GM18517 (cell line): ENCODE measurements at regions not wholly inside any gene's neighbourhood (a gene's known extent, or its start where the extent isn't known, plus 50 kb on each side); places are given as distances from the start of the nearest gene placed in this dataset.

Source experiments
- ATAC-seq: cut with Tn5 transposase; IDR thresholded peaks from one replicate; pipeline ENCODE4 v1.9.1; 2021; ENCODE audit warnings: mild to moderate bottlenecking, moderate library complexity; ENCODE audit not compliant: unreplicated experiment

GRCh38 chr12:43099691-43100163 is 452.3 kb downstream of the ADAMTS20 start:
- ATAC-seq, result no peak

- no peak for ATAC-seq
Measured at GRCh38 chr12:43098766-43099550, 453.0 kb downstream of the ADAMTS20 start.

- ATAC-seq, result no peak
Measured at GRCh38 chr12:43098071-43098470, 453.9 kb downstream of the ADAMTS20 start.

GRCh38 chr12:43097471-43097870 is 454.5 kb downstream of the ADAMTS20 start:
- ATAC-seq, result no peak

- ATAC-seq, result no peak
Measured at GRCh38 chr12:43095669-43096280, 456.2 kb downstream of the ADAMTS20 start.

GRCh38 chr12:43094886-43095575 is 457.0 kb downstream of the ADAMTS20 start:
- no peak for ATAC-seq

- no peak for ATAC-seq
Measured at GRCh38 chr12:43090981-43091380, 461.0 kb downstream of the ADAMTS20 start.

GRCh38 chr12:43087195-43088091 is 464.6 kb downstream of the ADAMTS20 start:
- no peak for ATAC-seq

- ATAC-seq, result no peak
Measured at GRCh38 chr12:43079476-43079875, 472.5 kb downstream of the ADAMTS20 start.

GRCh38 chr12:43078976-43079375 is 473.0 kb downstream of the ADAMTS20 start:
- ATAC-seq, result no peak

- ATAC-seq, result no peak
Measured at GRCh38 chr12:43072431-43072830, 479.6 kb downstream of the ADAMTS20 start.

- ATAC-seq, result no peak
Measured at GRCh38 chr12:43069768-43070221, 480.2 kb upstream of the PRICKLE1 start.

- ATAC-seq, result no peak
Measured at GRCh38 chr12:43066471-43066870, 476.9 kb upstream of the PRICKLE1 start.

GRCh38 chr12:43063650-43064049 is 474.1 kb upstream of the PRICKLE1 start:
- ATAC-seq, result no peak

GRCh38 chr12:43062201-43062895 is 472.8 kb upstream of the PRICKLE1 start:
- ATAC-seq, result no peak

- no peak for ATAC-seq
Measured at GRCh38 chr12:43060742-43061141, 471.2 kb upstream of the PRICKLE1 start.

- no peak for ATAC-seq
Measured at GRCh38 chr12:43058616-43059015, 469.1 kb upstream of the PRICKLE1 start.

- no peak for ATAC-seq
Measured at GRCh38 chr12:43057566-43057965, 468.0 kb upstream of the PRICKLE1 start.

- ATAC-seq, result no peak
Measured at GRCh38 chr12:43054085-43054484, 464.5 kb upstream of the PRICKLE1 start.

GRCh38 chr12:43052441-43052840 is 462.9 kb upstream of the PRICKLE1 start:
- no peak for ATAC-seq
